Hepatocyte (in vitro differentiated cells): ENCODE measurements at regions not wholly inside any gene's neighbourhood (a gene's known extent, or its start where the extent isn't known, plus 50 kb on each side); places are given as distances from the start of the nearest gene placed in this dataset.

Experiments
- DNase-seq: peaks from one replicate; pipeline ENCODE4 v3.0.0-alpha.2; 2016; ENCODE audit warnings: low spot score
- H2AFZ ChIP-seq: fragments of 200-600 bp; sonication (generic); 2 replicates; pipeline ENCODE4 v1.6.0; 2016; ENCODE audit warnings: antibody characterized with exemption, mild to moderate bottlenecking
- H3K27ac ChIP-seq: fragments of 200-600 bp; sonication (generic); 2 replicates; pipeline ENCODE4 v1.5.1; 2016; ENCODE audit warnings: mild to moderate bottlenecking
- H3K27me3 ChIP-seq: fragments of 200-600 bp; sonication (generic); 2 replicates; pipeline ENCODE4 v1.6.1; 2016
- H3K36me3 ChIP-seq: fragments of 200-600 bp; sonication (generic); replicated peaks from 2 replicates; pipeline ENCODE4 v1.5.1; 2016; ENCODE audit warnings: low read depth; ENCODE audit not compliant: insufficient read depth
- H3K4me1 ChIP-seq: fragments of 200-600 bp; sonication (generic); 2 replicates; pipeline ENCODE4 v1.5.1; 2016; ENCODE audit warnings: mild to moderate bottlenecking, moderate library complexity; ENCODE audit not compliant: insufficient read depth
- H3K4me2 ChIP-seq: fragments of 200-600 bp; sonication (generic); 2 replicates; pipeline ENCODE4 v1.6.0; 2016
- H3K4me3 ChIP-seq: fragments of 200-600 bp; sonication (generic); 2 replicates; pipeline ENCODE4 v1.5.1; 2016; ENCODE audit warnings: mild to moderate bottlenecking
- H3K79me2 ChIP-seq: fragments of 200-600 bp; sonication (generic); 2 replicates; pipeline ENCODE4 v1.6.0; 2017; ENCODE audit warnings: mild to moderate bottlenecking
- H3K9me2 ChIP-seq: fragments of 200-600 bp; sonication (generic); replicated peaks from 2 replicates; pipeline ENCODE4 v1.6.0; 2017; ENCODE audit warnings: mild to moderate bottlenecking; ENCODE audit not compliant: insufficient read depth
- H3K9me3 ChIP-seq: fragments of 200-600 bp; sonication (generic); 2 replicates; pipeline ENCODE4 v1.5.1; 2016; ENCODE audit warnings: low read depth, mild to moderate bottlenecking
- H4K20me1 ChIP-seq: fragments of 200-600 bp; sonication (generic); 2 replicates; pipeline ENCODE4 v1.6.0; 2016; ENCODE audit warnings: mild to moderate bottlenecking; ENCODE audit not compliant: insufficient read depth, poor library complexity, severe bottlenecking
- EZH2 ChIP-seq: fragments of 200-600 bp; sonication (generic); IDR thresholded peaks from 2 replicates; pipeline ENCODE4 v1.6.1; 2016; ENCODE audit warnings: antibody characterized with exemption, mild to moderate bottlenecking, borderline replicate concordance
- EZH2phosphoT487 ChIP-seq: fragments of 200-600 bp; sonication (generic); IDR thresholded peaks from one replicate; pipeline ENCODE4 v1.6.1; 2018; ENCODE audit warnings: antibody characterized with exemption, mild to moderate bottlenecking, low read depth, moderate library complexity; ENCODE audit not compliant: unreplicated experiment, severe bottlenecking
- WGBS: methylation state at CpG from one replicate; pipeline ENCODE4 v1.1.6; 2016; ENCODE audit warnings: low lambda C conversion rate; ENCODE audit errors: missing lambda C conversion rate; 5-methylcytosine and 5-hydroxymethylcytosine counted together
- TF ChIP-seq, protein P1 (sequence below): fragments of 200-600 bp; sonication (generic); IDR thresholded peaks from 2 replicates; pipeline ENCODE4 v1.5.1; 2016; ENCODE audit warnings: antibody characterized with exemption, mild to moderate bottlenecking; ENCODE audit not compliant: poor library complexity

DNA sequence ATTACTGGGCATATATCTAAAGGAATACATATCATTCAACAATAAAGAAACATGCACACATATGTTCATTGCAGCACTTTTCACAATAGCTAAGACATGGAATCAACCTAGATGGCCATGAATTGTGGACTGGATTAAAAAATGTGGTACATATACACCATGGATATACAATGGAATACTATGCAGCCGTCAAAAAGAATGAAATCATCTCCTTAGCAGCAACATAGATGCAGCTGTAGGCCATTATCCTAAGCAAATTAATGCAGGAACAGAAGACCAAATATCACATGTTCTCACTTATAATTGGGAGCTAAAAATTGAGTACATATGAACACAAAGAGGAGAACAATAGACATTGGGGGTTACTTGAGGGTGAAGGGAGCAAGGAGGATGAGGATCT is 175.6 kb downstream of the POLR1F start:
- no peak for DNase-seq
- TF ChIP-seq EZH2 = no peak
- no peak for TF ChIP-seq EZH2phosphoT487
- TF ChIP-seq, protein P1, sequence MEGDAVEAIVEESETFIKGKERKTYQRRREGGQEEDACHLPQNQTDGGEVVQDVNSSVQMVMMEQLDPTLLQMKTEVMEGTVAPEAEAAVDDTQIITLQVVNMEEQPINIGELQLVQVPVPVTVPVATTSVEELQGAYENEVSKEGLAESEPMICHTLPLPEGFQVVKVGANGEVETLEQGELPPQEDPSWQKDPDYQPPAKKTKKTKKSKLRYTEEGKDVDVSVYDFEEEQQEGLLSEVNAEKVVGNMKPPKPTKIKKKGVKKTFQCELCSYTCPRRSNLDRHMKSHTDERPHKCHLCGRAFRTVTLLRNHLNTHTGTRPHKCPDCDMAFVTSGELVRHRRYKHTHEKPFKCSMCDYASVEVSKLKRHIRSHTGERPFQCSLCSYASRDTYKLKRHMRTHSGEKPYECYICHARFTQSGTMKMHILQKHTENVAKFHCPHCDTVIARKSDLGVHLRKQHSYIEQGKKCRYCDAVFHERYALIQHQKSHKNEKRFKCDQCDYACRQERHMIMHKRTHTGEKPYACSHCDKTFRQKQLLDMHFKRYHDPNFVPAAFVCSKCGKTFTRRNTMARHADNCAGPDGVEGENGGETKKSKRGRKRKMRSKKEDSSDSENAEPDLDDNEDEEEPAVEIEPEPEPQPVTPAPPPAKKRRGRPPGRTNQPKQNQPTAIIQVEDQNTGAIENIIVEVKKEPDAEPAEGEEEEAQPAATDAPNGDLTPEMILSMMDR = no peak
- Histone ChIP-seq H3K4me2 (no peak overlapping the region), H3K9me3 (no peaks in the 10 kb centered on the region), H3K27ac (no peak overlapping the region), H3K4me1 (no peaks in the 10 kb centered on the region), H2AFZ (no peak overlapping the region), H3K36me3 (no peaks in the 10 kb centered on the region), H3K27me3 (no peaks in the 10 kb centered on the region), H3K9me2 (no peaks in the 10 kb centered on the region), H4K20me1 (no peaks in the 10 kb centered on the region), H3K4me3 (no peak overlapping the region), H3K79me2 (no peaks in the 10 kb centered on the region)
- WGBS = 97% methylated on average over 1 of the region's 1 CpG

DNA sequence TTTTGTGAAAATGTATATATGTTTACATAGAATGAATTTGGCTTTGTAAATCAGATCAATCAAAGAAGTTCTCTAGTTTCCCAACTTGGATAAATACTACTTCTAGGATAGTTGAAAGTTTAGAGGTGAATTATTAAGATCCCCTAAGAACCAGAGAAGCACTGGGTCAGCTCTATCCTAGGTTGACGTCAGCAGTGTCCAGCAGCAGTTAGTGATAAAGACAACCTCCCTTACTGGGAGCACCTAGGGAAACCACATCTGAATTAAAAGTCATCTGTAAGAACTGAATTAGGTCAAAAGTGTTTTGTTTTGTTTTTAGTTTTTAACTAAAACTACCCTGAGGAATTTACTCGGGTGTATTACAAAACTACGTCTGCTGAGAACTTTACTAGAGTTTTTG is 178.0 kb downstream of the POLR1F start:
- 87% methylated on average over 3 of the region's 3 CpGs for WGBS
- no peaks in the 10 kb centered on the region for H3K79me2 ChIP-seq
- no peak overlapping the region for H3K4me2 ChIP-seq

DNA sequence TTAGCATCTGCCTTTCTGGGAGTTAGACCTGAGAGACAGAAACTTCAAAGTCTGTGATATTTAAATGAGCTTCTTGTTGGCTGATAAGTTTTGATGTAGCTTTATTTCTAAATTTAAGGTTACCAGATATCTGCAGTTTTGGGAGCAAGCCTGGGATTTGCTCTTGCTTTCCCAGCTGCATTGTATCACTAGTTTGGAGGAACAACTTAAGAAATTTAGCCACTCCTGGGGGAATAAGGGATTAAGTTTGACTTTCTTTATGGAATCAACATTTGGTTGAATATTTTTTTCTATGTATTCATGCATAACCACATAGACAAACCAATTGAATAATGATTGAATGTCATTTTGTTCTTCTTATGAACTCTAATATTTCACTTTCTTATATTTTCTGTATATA is 178.6 kb downstream of the POLR1F start:
- Histone ChIP-seq H3K4me1 (no peaks in the 10 kb centered on the region), H3K79me2 (no peaks in the 10 kb centered on the region), H3K9me3 (no peaks in the 10 kb centered on the region), H3K36me3 (no peaks in the 10 kb centered on the region), H3K27me3 (no peaks in the 10 kb centered on the region), H3K9me2 (no peaks in the 10 kb centered on the region), H3K27ac (no peak overlapping the region), H2AFZ (no peak overlapping the region), H3K4me2 (no peak overlapping the region), H3K4me3 (no peak overlapping the region), H4K20me1 (no peaks in the 10 kb centered on the region)
- TF ChIP-seq EZH2 (no peak), EZH2phosphoT487 (no peak)
- TF ChIP-seq, protein P1 = no peak
- DNase-seq = no peak

More for the DNA sequence above, 178.0 kb downstream of the POLR1F start:
- DNase-seq = no peak
- TF ChIP-seq EZH2 = no peak
- no peak for TF ChIP-seq EZH2phosphoT487
- TF ChIP-seq, protein P1 = no peak
- Histone ChIP-seq H3K36me3 (no peaks in the 10 kb centered on the region), H4K20me1 (no peaks in the 10 kb centered on the region), H3K4me3 (no peak overlapping the region), H3K27me3 (no peaks in the 10 kb centered on the region), H3K4me1 (no peaks in the 10 kb centered on the region), H3K9me3 (no peaks in the 10 kb centered on the region), H3K27ac (no peak overlapping the region), H2AFZ (no peak overlapping the region), H3K9me2 (no peaks in the 10 kb centered on the region)

DNA sequence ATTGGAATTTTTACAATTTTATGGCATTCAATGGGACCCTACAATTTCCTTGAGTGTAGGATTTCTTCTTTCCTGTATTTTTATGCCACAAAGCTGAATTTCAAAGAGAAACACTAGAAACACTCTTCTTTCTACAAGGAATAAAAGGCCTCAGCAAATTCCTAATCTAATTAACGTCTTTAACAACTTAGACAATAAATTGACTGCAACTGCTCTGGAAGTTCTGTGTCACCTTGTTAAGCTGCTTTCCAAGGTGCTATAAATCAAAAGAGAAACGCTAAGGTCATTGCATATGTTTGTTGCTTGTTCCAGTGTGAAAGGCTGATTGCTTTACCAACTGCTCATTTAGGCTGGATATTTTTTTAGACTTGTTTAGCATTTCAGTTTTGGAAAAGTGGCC is 182.2 kb downstream of the POLR1F start:
- Histone ChIP-seq H3K27me3 (no peaks in the 10 kb centered on the region), H3K4me3 (no peak overlapping the region), H3K4me2 (no peak overlapping the region), H3K79me2 (no peaks in the 10 kb centered on the region), H3K9me3 (no peaks in the 10 kb centered on the region), H3K9me2 (no peaks in the 10 kb centered on the region), H2AFZ (no peak overlapping the region), H3K27ac (no peak overlapping the region), H3K36me3 (no peaks in the 10 kb centered on the region), H4K20me1 (no peaks in the 10 kb centered on the region), H3K4me1 (no peaks in the 10 kb centered on the region)
- WGBS = 49% methylated on average over 2 of the region's 2 CpGs
- TF ChIP-seq, protein P1 = no peak
- no peak for TF ChIP-seq EZH2phosphoT487
- TF ChIP-seq EZH2 = no peak
- DNase-seq = no peak
